H9 (cell line): ENCODE measurements at regions not wholly inside any gene's neighbourhood (a gene's known extent, or its start where the extent isn't known, plus 50 kb on each side); places are given as distances from the start of the nearest gene placed in this dataset.
"Not testable (repeated sequence)": the region's sequence is repeated elsewhere in the genome, so short reads cannot be mapped to it uniquely, and the experiment has no call there.

ENCODE experiments used
- DNase-seq: peaks from one replicate; pipeline ENCODE4 v3.0.0-alpha.2; 2017
- H2AFZ ChIP-seq: one replicate; pipeline ENCODE4 v1.6.1; 2013; ENCODE audit warnings: mild to moderate bottlenecking, low read length, control low read depth, moderate library complexity
- H2AK5ac ChIP-seq: 2 replicates; pipeline ENCODE4 v1.6.1; 2013; ENCODE audit warnings: low read length, control low read depth, mixed read lengths; ENCODE audit not compliant: insufficient read length
- H2BK120ac ChIP-seq: one replicate; pipeline ENCODE4 v1.6.1; 2013; ENCODE audit warnings: low read depth, mild to moderate bottlenecking, low read length, control low read depth, inconsistent platforms; ENCODE audit not compliant: poor library complexity, severe bottlenecking
- H2BK12ac ChIP-seq: 2 replicates; pipeline ENCODE4 v1.6.1; 2013; ENCODE audit warnings: low read length, control low read depth, mixed read lengths, low read depth; ENCODE audit not compliant: insufficient read length
- H2BK15ac ChIP-seq: 2 replicates; pipeline ENCODE4 v1.6.1; 2013; ENCODE audit warnings: low read depth, low read length, control low read depth
- H2BK20ac ChIP-seq: one replicate; pipeline ENCODE4 v1.6.1; 2013; ENCODE audit warnings: low read depth, mild to moderate bottlenecking, low read length, control low read depth, inconsistent platforms; ENCODE audit not compliant: poor library complexity, severe bottlenecking
- H2BK5ac ChIP-seq: 2 replicates; pipeline ENCODE4 v1.6.1; 2013; ENCODE audit warnings: low read length, control low read depth, mixed read lengths; ENCODE audit not compliant: insufficient read length
- H3K14ac ChIP-seq: 2 replicates; pipeline ENCODE4 v1.6.1; 2013; ENCODE audit warnings: low read length, control low read depth; ENCODE audit not compliant: insufficient read depth
- H3K18ac ChIP-seq: 2 replicates; pipeline ENCODE4 v1.6.1; 2013; ENCODE audit warnings: low read depth, mild to moderate bottlenecking, mixed read lengths, low read length, control low read depth; ENCODE audit not compliant: insufficient read length
- H3K23ac ChIP-seq: 2 replicates; pipeline ENCODE4 v1.6.1; 2013; ENCODE audit warnings: low read length, control low read depth, mixed read lengths, low read depth; ENCODE audit not compliant: insufficient read length
- H3K23me2 ChIP-seq: 2 replicates; pipeline ENCODE4 v1.6.1; 2013; ENCODE audit warnings: low read depth, mild to moderate bottlenecking, mixed read lengths, low read length, control low read depth; ENCODE audit not compliant: insufficient read length, poor library complexity, severe bottlenecking
- H3K27ac ChIP-seq: 2 replicates; pipeline ENCODE4 v1.5.1; 2013; ENCODE audit warnings: low read length, control low read depth, mixed read lengths, low read depth; ENCODE audit not compliant: insufficient read length
- H3K27me3 ChIP-seq: 2 replicates; pipeline ENCODE4 v1.6.1; 2013; ENCODE audit warnings: low read length, control low read depth, inconsistent platforms; ENCODE audit not compliant: insufficient read depth
- H3K4ac ChIP-seq: 2 replicates; pipeline ENCODE4 v1.6.1; 2013; ENCODE audit warnings: low read depth, mild to moderate bottlenecking, control low read depth, inconsistent platforms, low read length, moderate library complexity
- H3K4me1 ChIP-seq: 2 replicates; pipeline ENCODE4 v1.6.1; 2013; ENCODE audit warnings: low read length, control low read depth, inconsistent platforms; ENCODE audit not compliant: insufficient read depth
- H3K4me2 ChIP-seq: 2 replicates; pipeline ENCODE4 v1.6.1; 2013; ENCODE audit warnings: low read length, control low read depth, mixed read lengths; ENCODE audit not compliant: insufficient read length, insufficient read depth
- H3K56ac ChIP-seq: 2 replicates; pipeline ENCODE4 v1.6.1; 2013; ENCODE audit warnings: low read depth, mild to moderate bottlenecking, mixed read lengths, low read length, control low read depth; ENCODE audit not compliant: insufficient read length
- H3K79me1 ChIP-seq: 2 replicates; pipeline ENCODE4 v1.6.1; 2013; ENCODE audit warnings: low read depth, mild to moderate bottlenecking, moderate library complexity, low read length, control low read depth, inconsistent platforms; ENCODE audit not compliant: insufficient read depth, poor library complexity, severe bottlenecking
- H3K79me2 ChIP-seq: 2 replicates; pipeline ENCODE4 v1.6.1; 2013; ENCODE audit warnings: low read length, control low read depth, inconsistent platforms; ENCODE audit not compliant: insufficient read depth
- H3K9ac ChIP-seq: 2 replicates; pipeline ENCODE4 v1.6.1; 2013; ENCODE audit warnings: low read length, control low read depth, mixed read lengths; ENCODE audit not compliant: insufficient read length; ENCODE audit errors: extremely low read depth
- H3K9me3 ChIP-seq: one replicate; pipeline ENCODE4 v1.6.1; 2013; ENCODE audit warnings: low read depth, low read length, inconsistent platforms; ENCODE audit not compliant: control insufficient read depth
- H3T11ph ChIP-seq: one replicate; pipeline ENCODE4 v1.6.1; 2013; ENCODE audit warnings: mild to moderate bottlenecking, low read length, control low read depth, inconsistent platforms
- H4K20me1 ChIP-seq: one replicate; pipeline ENCODE4 v1.6.1; 2013; ENCODE audit not compliant: control insufficient read depth, insufficient read length, insufficient read depth
- H4K5ac ChIP-seq: 2 replicates; pipeline ENCODE4 v1.6.1; 2013; ENCODE audit warnings: low read depth, mild to moderate bottlenecking, mixed read lengths, low read length, control low read depth; ENCODE audit not compliant: insufficient read length
- H4K8ac ChIP-seq: replicated peaks from 2 replicates; pipeline ENCODE4 v1.6.1; 2013; ENCODE audit warnings: low read length, control low read depth, mixed read lengths, low read depth; ENCODE audit not compliant: insufficient read length
- H4K91ac ChIP-seq: 2 replicates; pipeline ENCODE4 v1.6.1; 2013; ENCODE audit warnings: low read depth, mild to moderate bottlenecking, moderate library complexity, mixed read lengths, low read length, control low read depth; ENCODE audit not compliant: insufficient read length
- H3K27ac Mint-ChIP-seq, 3 experiments: 2 replicates in 2 of 3; 3 replicates in 1 of 3; pipeline ENCODE4 v1.8.0; 2020 to 2021; ENCODE audit warnings: mixed read lengths in 3 of 3, mild to moderate bottlenecking in 1 of 3, moderate library complexity in 1 of 3
- H3K27me3 Mint-ChIP-seq: 2 replicates; pipeline ENCODE4 v1.8.0; 2021; ENCODE audit warnings: low read depth, mild to moderate bottlenecking, moderate library complexity, mixed read lengths
- H3K36me3 Mint-ChIP-seq, 3 experiments: 2 replicates in 2 of 3; 3 replicates in 1 of 3; pipeline ENCODE4 v1.8.0; 2020 to 2021; ENCODE audit warnings: low read depth in 3 of 3, mixed read lengths in 3 of 3; ENCODE audit not compliant: insufficient read depth in 1 of 3
- H3K4me1 Mint-ChIP-seq, 2 experiments: 2 replicates each; pipeline ENCODE4 v1.8.0; 2020; ENCODE audit warnings: mixed read lengths in 2 of 2
- H3K4me3 Mint-ChIP-seq, 2 experiments: 2 replicates in 1 of 2; 3 replicates in 1 of 2; pipeline ENCODE4 v1.8.0; 2020 to 2021; ENCODE audit warnings: mild to moderate bottlenecking in 2 of 2, mixed read lengths in 2 of 2, moderate library complexity in 1 of 2
- H3K9me3 Mint-ChIP-seq, 2 experiments: 2 replicates in 1 of 2; 3 replicates in 1 of 2; pipeline ENCODE4 v1.8.0; 2020; ENCODE audit warnings: mild to moderate bottlenecking in 2 of 2, mixed read lengths in 2 of 2, moderate library complexity in 1 of 2
- WGBS: extraction: QIAGEN DNeasy Blood & Tissue Kit; methylation state at CpG from one replicate; pipeline ENCODE4 v1.1.7; 2013; ENCODE audit warnings: missing lambda C conversion rate, low lambda C conversion rate, mixed read lengths; ENCODE audit not compliant: insufficient read length; ENCODE audit errors: extremely low coverage; 5-methylcytosine and 5-hydroxymethylcytosine counted together

GRCh38 chr4:67412153-67412712, 133.1 kb downstream of the CENPC start:
- H3K4ac ChIP-seq, H2BK12ac ChIP-seq, H3K9me3 ChIP-seq, H3K4me1 Mint-ChIP-seq, H2AK5ac ChIP-seq, H3K27me3 ChIP-seq, H4K20me1 ChIP-seq, H3K4me3 Mint-ChIP-seq, DNase-seq, H3K23ac ChIP-seq, H3K27ac ChIP-seq, H2BK120ac ChIP-seq, H2AFZ ChIP-seq, H4K91ac ChIP-seq, H3K56ac ChIP-seq, H3K27me3 Mint-ChIP-seq, H3K14ac ChIP-seq, H3K4me2 ChIP-seq, H3T11ph ChIP-seq, H3K23me2 ChIP-seq, H3K79me2 ChIP-seq, H3K36me3 Mint-ChIP-seq, H2BK20ac ChIP-seq, H3K27ac Mint-ChIP-seq, H4K5ac ChIP-seq, H3K18ac ChIP-seq, H2BK15ac ChIP-seq, H4K8ac ChIP-seq, H3K4me1 ChIP-seq, H3K9ac ChIP-seq, H2BK5ac ChIP-seq, H3K79me1 ChIP-seq: not testable (repeated sequence)
- no CpG with 5 or more reads among the region's 15 CpGs for WGBS
- peaks cover 9 to 14% of the 10 kb centered on the region in 2 experiments; a peak in 4 of 5 replicates for H3K9me3 Mint-ChIP-seq
